HG02642 (cell line): ENCODE measurements at regions not wholly inside any gene's neighbourhood (a gene's known extent, or its start where the extent isn't known, plus 50 kb on each side); places are given as distances from the start of the nearest gene placed in this dataset.
"Not testable (repeated sequence)": the region's sequence is repeated elsewhere in the genome, so short reads cannot be mapped to it uniquely, and the experiment has no call there.

Experiments
- ATAC-seq: cut with Tn5 transposase; IDR thresholded peaks from one replicate; pipeline ENCODE4 v1.9.1; 2021; ENCODE audit warnings: mild to moderate bottlenecking; ENCODE audit not compliant: unreplicated experiment, poor library complexity

- no peak for ATAC-seq
These were observed 507.0 kb upstream of the MAP2 start for GRCh38 chr2:208916881-208917280.

- ATAC-seq: not testable (repeated sequence)
These were observed 502.5 kb upstream of the MAP2 start for GRCh38 chr2:208921358-208921757.

- no peak for ATAC-seq
These were observed 496.0 kb upstream of the MAP2 start for GRCh38 chr2:208927867-208928266.

GRCh38 chr2:208929139-208929864, 494.5 kb upstream of the MAP2 start:
- no peak for ATAC-seq

- ATAC-seq: no peak
These were observed 493.9 kb upstream of the MAP2 start for GRCh38 chr2:208929894-208930427.

GRCh38 chr2:208935531-208935930, 488.3 kb upstream of the MAP2 start:
- no peak for ATAC-seq

- no peak for ATAC-seq
These were observed 486.3 kb upstream of the MAP2 start for GRCh38 chr2:208937521-208937920.

GRCh38 chr2:208939852-208940251, 484.0 kb upstream of the MAP2 start:
- no peak for ATAC-seq

- no peak for ATAC-seq
These were observed 478.1 kb upstream of the MAP2 start for GRCh38 chr2:208945719-208946256.

GRCh38 chr2:208948073-208948472, 475.8 kb upstream of the MAP2 start:
- ATAC-seq: no peak

GRCh38 chr2:208970070-208970469, 453.8 kb upstream of the MAP2 start:
- no peak for ATAC-seq

- ATAC-seq: no peak
These were observed 446.3 kb upstream of the MAP2 start for GRCh38 chr2:208977582-208977981.

GRCh38 chr2:208978946-208979345, 444.9 kb upstream of the MAP2 start:
- ATAC-seq: no peak

- ATAC-seq: no peak
These were observed 443.5 kb upstream of the MAP2 start for GRCh38 chr2:208980321-208980720.

GRCh38 chr2:208982831-208983230, 441.0 kb upstream of the MAP2 start:
- no peak for ATAC-seq

- no peak for ATAC-seq
These were observed 440.4 kb upstream of the MAP2 start for GRCh38 chr2:208983486-208983885.

- ATAC-seq: no peak
These were observed 439.3 kb upstream of the MAP2 start for GRCh38 chr2:208984376-208985090.

- no peak for ATAC-seq
These were observed 438.2 kb upstream of the MAP2 start for GRCh38 chr2:208985644-208986043.

GRCh38 chr2:208990716-208991115, 433.1 kb upstream of the MAP2 start:
- no peak for ATAC-seq

GRCh38 chr2:208999911-209000310, 423.9 kb upstream of the MAP2 start:
- no peak for ATAC-seq

- no peak for ATAC-seq
These were observed 421.8 kb upstream of the MAP2 start for GRCh38 chr2:209002054-209002453.
